ENCODE measurements at regions not wholly inside any gene's neighbourhood (a gene's known extent, or its start where the extent isn't known, plus 50 kb on each side); places are given as distances from the start of the nearest gene placed in this dataset.
A peak's percentile ranks its signal among the peaks of the same experiment; 100 is the strongest.

- H3K36me3 ChIP-seq (ENCODE audit: insufficient read depth), result no peaks in the 10 kb centered on the region
- Mint-ChIP-seq H3K9me3 (no peaks in the 10 kb centered on the region; the same call in 2 of the 3 replicates), H3K27ac (no peak overlapping the region; the same call in 1 of the 2 replicates), H3K27me3 (ENCODE audit: insufficient read depth, low read depth, poor library complexity) (peaks cover 5% of the 10 kb centered on the region), H3K36me3 (ENCODE audit: low read depth) (no peaks in the 10 kb centered on the region), H3K4me3 (no peak overlapping the region), H3K4me1 (peaks cover 32% of the 10 kb centered on the region)
- TF ChIP-seq ZNF114 (CRISPR knock-in tag; IDR thresholded peaks at IDR 0.05), result no peak
- no peak for TF ChIP-seq EZH2 (IDR thresholded peaks at IDR 0.05; ENCODE audit: low read depth, unreplicated experiment)
- TF ChIP-seq ZNF462 (CRISPR knock-in tag; IDR thresholded peaks at IDR 0.05), result no peak
- TF ChIP-seq EZH2phosphoT487 (IDR thresholded peaks at IDR 0.05; ENCODE audit: unreplicated experiment), result no peak
- no peak overlapping the region for H3K27ac ChIP-seq (ENCODE audit: low read depth)
- no peak for ATAC-seq
- no peaks in the 10 kb centered on the region for H3K27me3 ChIP-seq (ENCODE audit: insufficient read depth)
- peaks cover 20% of the 10 kb centered on the region; the same call in 1 of the 2 replicates for H3K4me1 ChIP-seq (ENCODE audit: insufficient read depth)
- no peaks in the 10 kb centered on the region for H3K79me2 ChIP-seq (replicated peaks; ENCODE audit: insufficient read depth)
- no peak overlapping the region for H3K4me3 ChIP-seq
- peak overlapping the region; percentile 72; the same call in 1 of the 2 replicates for H2AFZ ChIP-seq
- H3K9me2 ChIP-seq (ENCODE audit: insufficient read depth), result peaks cover 5% of the 10 kb centered on the region; the same call in 1 of the 2 replicates
- H3F3A ChIP-seq (replicated peaks; ENCODE audit: low read depth), result no peaks in the 10 kb centered on the region
- DNase-seq (ENCODE audit: low spot score), result no peak
- no peaks in the 10 kb centered on the region for H4K20me1 ChIP-seq (replicated peaks; ENCODE audit: insufficient read depth)
- H3K4me2 ChIP-seq, result no peak overlapping the region
Measured at GRCh38 chr18:40855661-40856060, 1099.4 kb upstream of the PIK3C3 start.

- no peak overlapping the region for H3K4me3 Mint-ChIP-seq
- Histone ChIP-seq H3K36me3 (ENCODE audit: insufficient read depth) (no peaks in the 10 kb centered on the region), H3K27me3 (ENCODE audit: insufficient read depth) (no peaks in the 10 kb centered on the region), H3F3A (replicated peaks; ENCODE audit: low read depth) (no peaks in the 10 kb centered on the region), H3K4me1 (ENCODE audit: insufficient read depth) (peaks cover 20% of the 10 kb centered on the region; the same call in 1 of the 2 replicates), H3K4me2 (no peak overlapping the region), H2AFZ (no peak overlapping the region), H3K4me3 (no peak overlapping the region), H3K27ac (ENCODE audit: low read depth) (no peak overlapping the region), H4K20me1 (replicated peaks; ENCODE audit: insufficient read depth) (no peaks in the 10 kb centered on the region), H3K9me2 (ENCODE audit: insufficient read depth) (peaks cover 5% of the 10 kb centered on the region; the same call in 1 of the 2 replicates), H3K79me2 (replicated peaks; ENCODE audit: insufficient read depth) (no peaks in the 10 kb centered on the region)
- H3K9me3 Mint-ChIP-seq, result no peaks in the 10 kb centered on the region; the same call in 2 of the 3 replicates
- H3K4me1 Mint-ChIP-seq, result peaks cover 29% of the 10 kb centered on the region
- DNase-seq (ENCODE audit: low spot score) (peak; percentile 5), ATAC-seq (no peak)
- H3K27me3 Mint-ChIP-seq (ENCODE audit: insufficient read depth, low read depth, poor library complexity), result peaks cover 5% of the 10 kb centered on the region
- H3K36me3 Mint-ChIP-seq (ENCODE audit: low read depth), result no peaks in the 10 kb centered on the region
- no peak overlapping the region for H3K27ac Mint-ChIP-seq
- TF ChIP-seq JUNB (IDR thresholded peaks at IDR 0.05; ENCODE audit: unreplicated experiment) (no peak), POLR2AphosphoS5 (IDR thresholded peaks at IDR 0.05; ENCODE audit: low read depth) (no peak), ZNF114 (CRISPR knock-in tag; IDR thresholded peaks at IDR 0.05) (no peak), REST (IDR thresholded peaks at IDR 0.05; ENCODE audit: unreplicated experiment) (no peak), CREB1 (CRISPR knock-in tag; IDR thresholded peaks at IDR 0.05; ENCODE audit: low read depth) (no peak), ZNF331 (CRISPR knock-in tag; IDR thresholded peaks at IDR 0.05; ENCODE audit: low read depth) (no peak), EZH2 (IDR thresholded peaks at IDR 0.05; ENCODE audit: low read depth, unreplicated experiment) (no peak), NANOG (IDR thresholded peaks at IDR 0.05; ENCODE audit: borderline replicate concordance) (no peak), ETS1 (IDR thresholded peaks at IDR 0.05) (no peak)
Measured at GRCh38 chr18:40852406-40852805, 1102.6 kb upstream of the PIK3C3 start.

Measured in GM23338 (cell line).